Right lobe of liver (tissue), 6 donors: ENCODE measurements at regions not wholly inside any gene's neighbourhood (a gene's known extent, or its start where the extent isn't known, plus 50 kb on each side); places are given as distances from the start of the nearest gene placed in this dataset.
A peak's percentile ranks its signal among the peaks of the same experiment; 100 is the strongest.

Experiments
- ATAC-seq, 4 donors: fragments of 200-7000 bp; cut with Tn5 transposase; one replicate each; pipeline ENCODE4 v1.9.1; 2020; ENCODE audit warnings: mild to moderate bottlenecking in 4 of 4, moderate library complexity in 4 of 4
- DNase-seq, 3 donors: peaks; one replicate each; pipeline ENCODE4 v3.0.0-alpha.2; 2020
- H3K27ac ChIP-seq, 3 donors: fragments of 200-600 bp; one replicate each; pipeline ENCODE4 v1.8.0; 2022
- H3K27me3 ChIP-seq, 2 donors: fragments of 200-600 bp; one replicate each; pipeline ENCODE4 v1.8.0; 2022
- H3K36me3 ChIP-seq, 4 donors: fragments of 200-600 bp; sonication (generic) in 1 of 4; one replicate each; pipeline versions ENCODE4 v1.5.1 to v1.8.0; 2017 to 2022; ENCODE audit warnings: control low read depth in 1 of 4
- H3K4me1 ChIP-seq, 4 donors: fragments of 200-600 bp; sonication (generic) in 1 of 4; one replicate each; pipeline versions ENCODE4 v1.5.1 to v1.8.0; 2017 to 2022; ENCODE audit warnings: control low read depth in 1 of 4
- H3K4me3 ChIP-seq, 3 donors: fragments of 200-600 bp; one replicate each; pipeline ENCODE4 v1.8.0; 2022
- H3K9me3 ChIP-seq, 4 donors: fragments of 200-600 bp; sonication (generic) in 1 of 4; one replicate each; pipeline versions ENCODE4 v1.5.1 to v1.8.0; 2017 to 2022; ENCODE audit warnings: control low read depth in 1 of 4
- CTCF ChIP-seq, 4 donors: fragments of 200-600 bp in 3 of 4; fragments of 450-650 bp in 1 of 4; IDR thresholded peaks; one replicate each; pipeline versions ENCODE4 v1.5.1 to v1.8.0; 2016 to 2022; ENCODE audit warnings: antibody characterized with exemption in 4 of 4, mild to moderate bottlenecking in 2 of 4
- POLR2A ChIP-seq: fragments of 450-650 bp; IDR thresholded peaks from one replicate; pipeline ENCODE4 v1.6.1; 2017; ENCODE audit warnings: antibody characterized with exemption, mild to moderate bottlenecking
- WGBS: methylation state at CpG from one replicate; pipeline ENCODE4 v1.1.6; 2018; ENCODE audit warnings: low coverage, low lambda C conversion rate; ENCODE audit not compliant: insufficient coverage; ENCODE audit errors: missing lambda C conversion rate; 5-methylcytosine and 5-hydroxymethylcytosine counted together
- intact Hi-C, 2 donors: fragments of 100-400 bp; cut with DNase I; formaldehyde crosslinking; loops; one replicate each; pipeline versions ENCODE4 v1.11.2 to v1.14.1; 2022
- donor health status: DM: no; HTN: yes; CAD: no.
- donor health status: DM: no; HTN: no; CAD: no.
- donor health status: DM: no; HTN: no; CAD: no.
- donor health status: DM: no; HTN: yes; CAD: no.
- donor health status: DM: no; HTN: yes; CAD: no.

- H3K36me3 ChIP-seq: no peaks in the 10 kb centered on the region
- intact Hi-C loops: no loop called here
- no peak for DNase-seq
- TF ChIP-seq CTCF (IDR thresholded peaks at IDR 0.05) (no peak), POLR2A (no peak)
- H3K9me3 ChIP-seq: no peaks in the 10 kb centered on the region
- H3K4me1 ChIP-seq: peaks cover 0 to 37% (median 19%) of the 10 kb centered on the region in 4 donors
- H3K4me3 ChIP-seq: no peak overlapping the region
- H3K27ac ChIP-seq: no peak overlapping the region
- no peak for ATAC-seq
- no peaks in the 10 kb centered on the region for H3K27me3 ChIP-seq
- WGBS: 40% methylated on average over 1 of the region's 36 CpGs
These were observed 50.4 kb upstream of the CIBAR2 start for GRCh38 chr16:85162478-85163277.

GRCh38 chr16:85163278-85164112 is 51.2 kb upstream of the CIBAR2 start:
- Histone ChIP-seq H3K4me1 (peaks cover 0 to 45% (median 23%) of the 10 kb centered on the region in 4 donors), H3K27me3 (no peaks in the 10 kb centered on the region), H3K27ac (no peak overlapping the region), H3K36me3 (no peaks in the 10 kb centered on the region), H3K9me3 (no peaks in the 10 kb centered on the region), H3K4me3 (no peak overlapping the region)
- 59% methylated on average over 7 of the region's 22 CpGs for WGBS
- ATAC-seq (no peak), DNase-seq (no peak)
- TF ChIP-seq POLR2A (no peak), CTCF (IDR thresholded peaks at IDR 0.05) (no peak)
- intact Hi-C loops: no loop called here

GRCh38 chr16:85164431-85164830 is 52.2 kb upstream of the CIBAR2 start:
- DNase-seq: no peak
- Histone ChIP-seq H3K9me3 (no peaks in the 10 kb centered on the region), H3K27me3 (no peaks in the 10 kb centered on the region), H3K27ac (no peak overlapping the region), H3K36me3 (no peaks in the 10 kb centered on the region), H3K4me3 (no peak overlapping the region), H3K4me1 (peaks cover 0 to 40% (median 19%) of the 10 kb centered on the region in 4 donors)
- ATAC-seq: no peak
- TF ChIP-seq CTCF (IDR thresholded peaks at IDR 0.05): no peak
- no peak for TF ChIP-seq POLR2A
- intact Hi-C loops: no loop called here
- WGBS: 84% methylated on average over 3 of the region's 3 CpGs

GRCh38 chr16:85164838-85165516 is 52.7 kb upstream of the CIBAR2 start:
- Histone ChIP-seq H3K36me3 (no peaks in the 10 kb centered on the region), H3K4me1 (peaks cover 0 to 39% (median 17%) of the 10 kb centered on the region in 4 donors), H3K9me3 (no peaks in the 10 kb centered on the region), H3K4me3 (no peak overlapping the region), H3K27me3 (no peaks in the 10 kb centered on the region), H3K27ac (no peak overlapping the region)
- 77% methylated on average over 9 of the region's 12 CpGs for WGBS
- ATAC-seq (no peak), DNase-seq (peak in 1 of 3 donors; percentile 16)
- TF ChIP-seq POLR2A: no peak
- no peak for TF ChIP-seq CTCF (IDR thresholded peaks at IDR 0.05)
- intact Hi-C loops: no loop called here
